Loucy (cell line): ENCODE measurements at regions not wholly inside any gene's neighbourhood (a gene's known extent, or its start where the extent isn't known, plus 50 kb on each side); places are given as distances from the start of the nearest gene placed in this dataset.
A peak's percentile ranks its signal among the peaks of the same experiment; 100 is the strongest.

ENCODE experiments used
- H2AFZ ChIP-seq: fragments of 200-600 bp; sonication (generic); 2 replicates; pipeline ENCODE4 v1.6.0; 2016; ENCODE audit warnings: antibody characterized with exemption, mild to moderate bottlenecking, low read length, moderate library complexity
- H3F3A ChIP-seq: fragments of 200-600 bp; 2 replicates; pipeline ENCODE4 v1.6.0; 2016; ENCODE audit warnings: antibody characterized with exemption, low read depth, mild to moderate bottlenecking
- H3K27me3 ChIP-seq: fragments of 200-600 bp; sonication (generic); 2 replicates; pipeline ENCODE4 v1.6.1; 2014; ENCODE audit warnings: low read length, mild to moderate bottlenecking; ENCODE audit not compliant: insufficient read depth, poor library complexity, severe bottlenecking
- H3K36me3 ChIP-seq: fragments of 200-600 bp; sonication (generic); 2 replicates; pipeline ENCODE4 v1.6.1; 2016; ENCODE audit warnings: low read length; ENCODE audit not compliant: insufficient read depth
- H3K4me1 ChIP-seq: fragments of 200-600 bp; sonication (generic); 2 replicates; pipeline ENCODE4 v1.5.1; 2014; ENCODE audit warnings: low read length, mild to moderate bottlenecking; ENCODE audit not compliant: insufficient read depth, poor library complexity, severe bottlenecking
- H3K4me2 ChIP-seq: fragments of 200-600 bp; sonication (generic); 2 replicates; pipeline ENCODE4 v1.6.0; 2014; ENCODE audit warnings: antibody characterized with exemption, low read length, low read depth, mild to moderate bottlenecking; ENCODE audit not compliant: poor library complexity, severe bottlenecking
- H3K4me3 ChIP-seq: fragments of 200-600 bp; sonication (generic); 2 replicates; pipeline ENCODE4 v1.5.1; 2014; ENCODE audit warnings: low read length, mild to moderate bottlenecking, mixed read lengths; ENCODE audit not compliant: poor library complexity, severe bottlenecking
- H3K79me2 ChIP-seq: fragments of 200-600 bp; sonication (generic); 2 replicates; pipeline ENCODE4 v1.6.1; 2014; ENCODE audit warnings: low read length; ENCODE audit not compliant: insufficient read depth
- H3K9ac ChIP-seq: fragments of 200-600 bp; sonication (generic); 2 replicates; pipeline ENCODE4 v1.6.0; 2014; ENCODE audit warnings: mild to moderate bottlenecking, low read depth, low read length, moderate library complexity; ENCODE audit not compliant: poor library complexity, severe bottlenecking
- H3K9me2 ChIP-seq: fragments of 200-600 bp; sonication (generic); replicated peaks from 2 replicates; pipeline ENCODE4 v1.6.1; 2016; ENCODE audit warnings: low read depth, low read length, mixed read lengths
- H3K9me3 ChIP-seq: fragments of 200-600 bp; sonication (generic); 2 replicates; pipeline ENCODE4 v1.6.1; 2014; ENCODE audit warnings: mild to moderate bottlenecking, antibody characterized with exemption, low read length, low read depth; ENCODE audit not compliant: insufficient read depth
- H4K20me1 ChIP-seq: fragments of 200-600 bp; sonication (generic); 2 replicates; pipeline ENCODE4 v1.6.0; 2014; ENCODE audit warnings: antibody characterized with exemption, low read length, mild to moderate bottlenecking; ENCODE audit not compliant: insufficient read depth, poor library complexity, severe bottlenecking
- CTCF ChIP-seq: fragments of 200-600 bp; sonication (generic); conservative IDR thresholded peaks from 2 replicates; pipeline ENCODE4 v1.5.1; 2014; ENCODE audit warnings: mild to moderate bottlenecking, antibody characterized with exemption, low read length
- EZH2phosphoT487 ChIP-seq: fragments of 200-600 bp; IDR thresholded peaks from 2 replicates; pipeline ENCODE4 v1.6.1; 2018; ENCODE audit warnings: antibody characterized with exemption, mild to moderate bottlenecking, moderate library complexity, borderline replicate concordance

- no peaks in the 10 kb centered on the region for H3K9me3 ChIP-seq
- H3K36me3 ChIP-seq = no peaks in the 10 kb centered on the region
- H3K9ac ChIP-seq = no peak overlapping the region
- no peaks in the 10 kb centered on the region for H3K79me2 ChIP-seq
- peak overlapping the region; percentile 87 for H2AFZ ChIP-seq
- no peaks in the 10 kb centered on the region for H4K20me1 ChIP-seq
- no peaks in the 10 kb centered on the region for H3K27me3 ChIP-seq
- H3K4me3 ChIP-seq = peak overlapping the region; percentile 46
- no peak for TF ChIP-seq EZH2phosphoT487
- peak overlapping the region; percentile 62 for H3K4me2 ChIP-seq
- no peaks in the 10 kb centered on the region for H3F3A ChIP-seq
- H3K4me1 ChIP-seq = peaks cover 28% of the 10 kb centered on the region
- no peaks in the 10 kb centered on the region for H3K9me2 ChIP-seq
These were observed 112.8 kb upstream of the NABP1 start for GRCh38 chr2:191565120-191565519.

- no peaks in the 10 kb centered on the region for H3K27me3 ChIP-seq
- no peaks in the 10 kb centered on the region for H3K9me2 ChIP-seq
- peak overlapping the region; percentile 11 for H3K9ac ChIP-seq
- no peaks in the 10 kb centered on the region for H3K9me3 ChIP-seq
- TF ChIP-seq CTCF (no peak), EZH2phosphoT487 (no peak)
- H2AFZ ChIP-seq = peak overlapping the region; percentile 87
- H3K4me3 ChIP-seq = peak overlapping the region; percentile 46
- peak overlapping the region; percentile 62 for H3K4me2 ChIP-seq
- no peaks in the 10 kb centered on the region for H3F3A ChIP-seq
- no peaks in the 10 kb centered on the region for H4K20me1 ChIP-seq
- H3K4me1 ChIP-seq = peaks cover 33% of the 10 kb centered on the region
- H3K36me3 ChIP-seq = no peaks in the 10 kb centered on the region
- H3K79me2 ChIP-seq = no peaks in the 10 kb centered on the region
These were observed 112.2 kb upstream of the NABP1 start for GRCh38 chr2:191565647-191566198.

- Histone ChIP-seq H3K9me2 (no peaks in the 10 kb centered on the region), H3K36me3 (no peaks in the 10 kb centered on the region), H3K9ac (no peak overlapping the region), H3K4me3 (no peak overlapping the region), H3K9me3 (no peaks in the 10 kb centered on the region), H3K4me1 (peaks cover 39% of the 10 kb centered on the region), H2AFZ (no peak overlapping the region), H3F3A (no peaks in the 10 kb centered on the region), H3K4me2 (peak overlapping the region; percentile 62), H4K20me1 (no peaks in the 10 kb centered on the region), H3K79me2 (no peaks in the 10 kb centered on the region), H3K27me3 (no peaks in the 10 kb centered on the region)
- TF ChIP-seq CTCF (peak; percentile 93), EZH2phosphoT487 (no peak)
These were observed 111.6 kb upstream of the NABP1 start for GRCh38 chr2:191566344-191566743.

- Histone ChIP-seq H3F3A (no peaks in the 10 kb centered on the region), H3K4me3 (no peak overlapping the region), H3K36me3 (no peaks in the 10 kb centered on the region), H3K4me2 (no peak overlapping the region), H3K4me1 (peaks cover 41% of the 10 kb centered on the region), H2AFZ (no peak overlapping the region), H3K9ac (no peak overlapping the region), H4K20me1 (no peaks in the 10 kb centered on the region), H3K9me3 (no peaks in the 10 kb centered on the region), H3K27me3 (no peaks in the 10 kb centered on the region), H3K9me2 (no peaks in the 10 kb centered on the region), H3K79me2 (no peaks in the 10 kb centered on the region)
- TF ChIP-seq CTCF (no peak), EZH2phosphoT487 (no peak)
These were observed 110.7 kb upstream of the NABP1 start for GRCh38 chr2:191567206-191567605.
